DND-41 (cell line): ENCODE measurements at regions not wholly inside any gene's neighbourhood (a gene's known extent, or its start where the extent isn't known, plus 50 kb on each side); places are given as distances from the start of the nearest gene placed in this dataset.

Source experiments
- ATAC-seq: fragments of 200-7000 bp; cut with Tn5 transposase; 3 replicates; pipeline ENCODE4 v1.9.1; 2021; ENCODE audit warnings: low read depth; ENCODE audit not compliant: insufficient read depth
- DNase-seq: peaks from one replicate; pipeline ENCODE4 v3.0.0-alpha.2; 2020
- H2AFZ ChIP-seq: 2 replicates; pipeline ENCODE4 v1.6.0; 2012; ENCODE audit warnings: low read depth, low read length
- H3K27ac ChIP-seq: 2 replicates; pipeline ENCODE4 v1.5.1; 2012; ENCODE audit warnings: low read length, inconsistent platforms
- H3K27me3 ChIP-seq: fragments of 200-600 bp; sonication (generic); 2 replicates; pipeline ENCODE4 v1.6.0; 2012; ENCODE audit warnings: low read length, mild to moderate bottlenecking, inconsistent platforms; ENCODE audit not compliant: insufficient read depth, poor library complexity
- H3K36me3 ChIP-seq: 2 replicates; pipeline ENCODE4 v1.5.1; 2012; ENCODE audit warnings: low read length, inconsistent platforms; ENCODE audit not compliant: insufficient read depth
- H3K4me1 ChIP-seq: 2 replicates; pipeline ENCODE4 v1.5.1; 2012; ENCODE audit warnings: mild to moderate bottlenecking, low read length; ENCODE audit not compliant: insufficient read depth
- H3K4me2 ChIP-seq: 2 replicates; pipeline ENCODE4 v1.6.0; 2012; ENCODE audit warnings: mild to moderate bottlenecking, moderate library complexity, low read length, inconsistent platforms; ENCODE audit not compliant: insufficient read depth
- H3K4me3 ChIP-seq, 2 experiments: fragments of 200-600 bp in 1 of 2; shearing (Covaris generic) in 1 of 2; 2 replicates each; pipeline ENCODE4 v1.5.1; 2012 to 2016; ENCODE audit warnings: inconsistent platforms in 2 of 2, low read length in 2 of 2, mild to moderate bottlenecking in 2 of 2, low read depth in 1 of 2, moderate library complexity in 1 of 2
- H3K79me2 ChIP-seq: 2 replicates; pipeline ENCODE4 v1.6.0; 2012; ENCODE audit warnings: low read length, inconsistent platforms; ENCODE audit not compliant: insufficient read depth
- H3K9ac ChIP-seq: 2 replicates; pipeline ENCODE4 v1.6.0; 2012; ENCODE audit warnings: low read depth, mild to moderate bottlenecking, inconsistent platforms, low read length, moderate library complexity
- H3K9me3 ChIP-seq: 2 replicates; pipeline ENCODE4 v1.5.1; 2012; ENCODE audit warnings: low read length, moderate library complexity, mild to moderate bottlenecking, inconsistent platforms; ENCODE audit not compliant: insufficient read depth, severe bottlenecking
- H4K20me1 ChIP-seq: 2 replicates; pipeline ENCODE4 v1.6.0; 2012; ENCODE audit warnings: low read length; ENCODE audit not compliant: insufficient read depth
- EZH2 ChIP-seq: IDR thresholded peaks from 3 replicates; pipeline ENCODE4 v1.6.1; 2012; ENCODE audit warnings: borderline replicate concordance, low read depth, mild to moderate bottlenecking, moderate library complexity, low read length, inconsistent platforms; ENCODE audit not compliant: severe bottlenecking
- TF ChIP-seq, protein P1 (sequence below): IDR thresholded peaks from 2 replicates; pipeline ENCODE4 v1.5.1; 2012; ENCODE audit warnings: borderline replicate concordance, low read length, moderate library complexity, mild to moderate bottlenecking; ENCODE audit not compliant: poor library complexity, severe bottlenecking; ENCODE audit errors: extremely low read depth

DNA sequence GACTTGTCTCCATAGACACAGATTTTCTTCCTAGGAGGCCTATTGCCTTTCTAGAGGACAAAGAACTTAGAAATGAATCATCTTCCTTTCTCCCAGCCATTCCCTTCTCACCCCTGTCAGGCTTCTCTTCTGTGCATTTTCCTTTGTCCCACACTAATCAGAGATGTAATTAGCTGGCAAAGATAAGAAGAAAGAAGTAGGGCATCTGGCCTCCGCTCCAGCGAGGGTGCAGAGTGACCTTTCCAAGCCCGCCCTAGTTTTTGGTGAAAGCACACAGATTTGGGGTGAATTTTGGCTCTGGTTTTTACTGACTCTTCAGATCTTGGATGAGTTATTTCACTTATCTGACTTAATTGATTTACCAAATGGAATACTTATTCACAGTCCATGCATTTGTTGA, 626.5 kb downstream of the ZEB2 start:
- DNase-seq = no peak
- Histone ChIP-seq H3K27ac (no peak overlapping the region), H3K9me3 (no peaks in the 10 kb centered on the region), H3K27me3 (no peaks in the 10 kb centered on the region), H2AFZ (no peak overlapping the region), H3K9ac (no peak overlapping the region), H3K36me3 (no peaks in the 10 kb centered on the region), H3K4me3 (no peak overlapping the region), H3K79me2 (no peaks in the 10 kb centered on the region), H4K20me1 (no peaks in the 10 kb centered on the region), H3K4me2 (no peak overlapping the region), H3K4me1 (no peaks in the 10 kb centered on the region)
- ATAC-seq = no peak
- no peak for TF ChIP-seq EZH2
- TF ChIP-seq, protein P1, sequence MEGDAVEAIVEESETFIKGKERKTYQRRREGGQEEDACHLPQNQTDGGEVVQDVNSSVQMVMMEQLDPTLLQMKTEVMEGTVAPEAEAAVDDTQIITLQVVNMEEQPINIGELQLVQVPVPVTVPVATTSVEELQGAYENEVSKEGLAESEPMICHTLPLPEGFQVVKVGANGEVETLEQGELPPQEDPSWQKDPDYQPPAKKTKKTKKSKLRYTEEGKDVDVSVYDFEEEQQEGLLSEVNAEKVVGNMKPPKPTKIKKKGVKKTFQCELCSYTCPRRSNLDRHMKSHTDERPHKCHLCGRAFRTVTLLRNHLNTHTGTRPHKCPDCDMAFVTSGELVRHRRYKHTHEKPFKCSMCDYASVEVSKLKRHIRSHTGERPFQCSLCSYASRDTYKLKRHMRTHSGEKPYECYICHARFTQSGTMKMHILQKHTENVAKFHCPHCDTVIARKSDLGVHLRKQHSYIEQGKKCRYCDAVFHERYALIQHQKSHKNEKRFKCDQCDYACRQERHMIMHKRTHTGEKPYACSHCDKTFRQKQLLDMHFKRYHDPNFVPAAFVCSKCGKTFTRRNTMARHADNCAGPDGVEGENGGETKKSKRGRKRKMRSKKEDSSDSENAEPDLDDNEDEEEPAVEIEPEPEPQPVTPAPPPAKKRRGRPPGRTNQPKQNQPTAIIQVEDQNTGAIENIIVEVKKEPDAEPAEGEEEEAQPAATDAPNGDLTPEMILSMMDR = no peak

DNA sequence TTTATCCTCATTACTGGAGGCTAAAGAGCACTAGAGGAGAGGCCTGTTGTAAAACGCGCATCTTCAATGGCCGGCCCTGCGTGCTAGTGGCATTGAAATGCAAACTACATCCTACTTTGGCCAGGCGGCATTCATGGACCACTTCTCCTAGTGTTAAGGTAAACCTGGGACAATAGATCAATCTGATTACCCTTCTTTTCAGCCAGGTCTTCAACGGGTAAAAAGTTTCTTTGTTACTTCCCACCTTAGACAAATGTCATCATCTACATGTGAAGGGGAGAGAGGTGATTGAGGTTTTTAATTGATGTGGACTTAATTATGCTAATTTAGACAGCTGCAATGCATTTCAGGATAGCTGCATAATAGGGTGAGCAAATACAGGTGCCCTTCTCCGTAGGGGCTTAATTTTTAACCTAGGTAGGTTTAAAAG, 628.0 kb downstream of the ZEB2 start:
- Histone ChIP-seq H3K4me2 (no peak overlapping the region), H3K79me2 (no peaks in the 10 kb centered on the region), H3K9me3 (no peaks in the 10 kb centered on the region), H3K4me3 (no peak overlapping the region), H3K36me3 (no peaks in the 10 kb centered on the region), H2AFZ (no peak overlapping the region), H3K9ac (no peak overlapping the region), H4K20me1 (no peaks in the 10 kb centered on the region), H3K27ac (no peak overlapping the region), H3K27me3 (no peaks in the 10 kb centered on the region), H3K4me1 (no peaks in the 10 kb centered on the region)
- DNase-seq = no peak
- TF ChIP-seq EZH2 = no peak
- TF ChIP-seq, protein P1 = no peak
- ATAC-seq = no peak

DNA sequence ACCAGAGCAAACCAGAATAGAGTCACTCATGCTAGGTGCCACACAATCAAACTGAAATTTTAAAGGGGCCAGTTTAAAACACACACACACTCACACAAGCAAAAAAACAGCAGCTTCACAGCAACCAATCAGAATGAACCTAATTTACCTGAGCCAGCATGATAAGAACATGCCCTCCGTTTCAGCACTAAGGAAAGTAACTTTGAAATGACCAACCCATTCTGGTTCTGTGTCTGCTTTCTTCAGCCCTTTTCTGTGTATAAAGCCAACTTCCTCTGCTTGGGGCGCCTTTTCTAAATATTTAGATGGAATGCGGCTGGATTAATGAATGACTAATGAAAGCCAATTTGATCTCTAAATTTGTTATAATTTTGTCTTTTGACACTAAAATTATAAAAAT, 629.1 kb downstream of the ZEB2 start:
- Histone ChIP-seq H3K4me2 (no peak overlapping the region), H3K36me3 (no peaks in the 10 kb centered on the region), H2AFZ (no peak overlapping the region), H3K27ac (no peak overlapping the region), H3K27me3 (no peaks in the 10 kb centered on the region), H3K9ac (no peak overlapping the region), H3K9me3 (no peaks in the 10 kb centered on the region), H3K79me2 (no peaks in the 10 kb centered on the region), H3K4me3 (no peak overlapping the region), H4K20me1 (no peaks in the 10 kb centered on the region), H3K4me1 (no peaks in the 10 kb centered on the region)
- DNase-seq = no peak
- TF ChIP-seq, protein P1 = no peak
- no peak for TF ChIP-seq EZH2
- no peak for ATAC-seq

DNA sequence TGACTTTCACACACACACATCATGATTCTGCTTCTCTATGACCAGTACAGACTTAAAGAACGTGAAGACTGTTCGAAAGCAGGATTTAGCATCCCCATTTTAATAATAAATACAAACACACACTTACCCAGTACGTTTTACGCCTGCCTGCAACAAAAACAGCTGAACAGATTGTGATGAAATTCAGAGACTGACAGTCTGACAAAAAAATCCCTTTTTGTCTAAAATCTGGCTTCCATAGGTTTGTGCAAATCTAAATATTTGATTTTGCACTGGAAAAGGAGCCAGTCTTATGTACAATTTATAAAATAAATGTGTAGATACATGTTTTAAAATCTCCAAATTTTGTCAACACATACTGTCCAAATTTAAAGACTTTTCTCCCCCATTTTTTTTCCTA, 630.7 kb downstream of the ZEB2 start:
- TF ChIP-seq EZH2 = no peak
- TF ChIP-seq, protein P1 = no peak
- H3K4me3 ChIP-seq = no peak overlapping the region
- no peaks in the 10 kb centered on the region for H3K9me3 ChIP-seq
- no peak overlapping the region for H3K4me2 ChIP-seq
- no peaks in the 10 kb centered on the region for H3K27me3 ChIP-seq
- H3K27ac ChIP-seq = no peak overlapping the region
- H3K36me3 ChIP-seq = no peaks in the 10 kb centered on the region
- ATAC-seq = no peak
- no peaks in the 10 kb centered on the region for H4K20me1 ChIP-seq
- no peak overlapping the region for H3K9ac ChIP-seq
- no peaks in the 10 kb centered on the region for H3K79me2 ChIP-seq
- H3K4me1 ChIP-seq = no peaks in the 10 kb centered on the region
- H2AFZ ChIP-seq = no peak overlapping the region
- no peak for DNase-seq
